Endothelial cell of umbilical vein (primary cell): ENCODE measurements at regions not wholly inside any gene's neighbourhood (a gene's known extent, or its start where the extent isn't known, plus 50 kb on each side); places are given as distances from the start of the nearest gene placed in this dataset.

Source experiments
- FOS ChIP-seq: IDR thresholded peaks from 2 replicates; pipeline ENCODE4 v1.6.1; 2011; ENCODE audit warnings: mild to moderate bottlenecking, low read length, moderate library complexity, borderline replicate concordance; ENCODE audit not compliant: insufficient read depth
- POLR2AphosphoS5 ChIP-seq: IDR thresholded peaks from 2 replicates; pipeline ENCODE4 v1.6.1; 2012; ENCODE audit warnings: low read depth, mild to moderate bottlenecking, control low read depth, low read length, moderate library complexity; ENCODE audit not compliant: insufficient read depth
- TF ChIP-seq, protein P1 (sequence below), 2 donors: IDR thresholded peaks; 1 replicate in 1 of 2; 2 replicates in 1 of 2; pipeline ENCODE4 v1.5.1; 2011; ENCODE audit warnings: low read length in 2 of 2, mild to moderate bottlenecking in 2 of 2, moderate library complexity in 2 of 2, control low read depth in 1 of 2, inconsistent platforms in 1 of 2, low read depth in 1 of 2; ENCODE audit not compliant: insufficient read depth in 1 of 2; ENCODE audit errors: extremely low read depth in 1 of 2

DNA sequence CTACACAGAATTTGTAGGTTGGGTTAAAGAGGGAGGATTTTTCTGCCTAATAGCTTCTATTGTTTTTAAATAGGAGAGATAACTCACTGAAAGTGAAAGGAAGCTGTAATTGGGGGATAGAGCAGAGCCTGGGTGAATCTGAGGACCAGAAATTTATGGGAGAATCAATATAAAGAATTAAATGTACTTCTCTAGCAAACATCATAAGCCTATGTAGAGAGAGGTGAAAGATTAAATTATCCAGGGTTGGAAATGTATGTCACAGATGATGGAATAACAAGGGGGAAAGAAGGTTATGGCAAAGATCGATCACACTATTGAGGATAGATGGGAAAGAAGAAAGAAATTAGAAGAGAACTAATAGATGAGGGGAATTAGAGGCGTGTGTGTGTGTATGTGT lies 104.4 kb upstream of the DCAF8L1 start:
- TF ChIP-seq POLR2AphosphoS5 (no peak), FOS (no peak)
- TF ChIP-seq, protein P1, sequence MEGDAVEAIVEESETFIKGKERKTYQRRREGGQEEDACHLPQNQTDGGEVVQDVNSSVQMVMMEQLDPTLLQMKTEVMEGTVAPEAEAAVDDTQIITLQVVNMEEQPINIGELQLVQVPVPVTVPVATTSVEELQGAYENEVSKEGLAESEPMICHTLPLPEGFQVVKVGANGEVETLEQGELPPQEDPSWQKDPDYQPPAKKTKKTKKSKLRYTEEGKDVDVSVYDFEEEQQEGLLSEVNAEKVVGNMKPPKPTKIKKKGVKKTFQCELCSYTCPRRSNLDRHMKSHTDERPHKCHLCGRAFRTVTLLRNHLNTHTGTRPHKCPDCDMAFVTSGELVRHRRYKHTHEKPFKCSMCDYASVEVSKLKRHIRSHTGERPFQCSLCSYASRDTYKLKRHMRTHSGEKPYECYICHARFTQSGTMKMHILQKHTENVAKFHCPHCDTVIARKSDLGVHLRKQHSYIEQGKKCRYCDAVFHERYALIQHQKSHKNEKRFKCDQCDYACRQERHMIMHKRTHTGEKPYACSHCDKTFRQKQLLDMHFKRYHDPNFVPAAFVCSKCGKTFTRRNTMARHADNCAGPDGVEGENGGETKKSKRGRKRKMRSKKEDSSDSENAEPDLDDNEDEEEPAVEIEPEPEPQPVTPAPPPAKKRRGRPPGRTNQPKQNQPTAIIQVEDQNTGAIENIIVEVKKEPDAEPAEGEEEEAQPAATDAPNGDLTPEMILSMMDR (IDR thresholded peaks at IDR 0.05; ENCODE audit: extremely low read depth in 1 of 2, insufficient read depth in 1 of 2, low read depth in 1 of 2, low read length in 2 of 2): no peak
